Glutamatergic neuron (in vitro differentiated cells): ENCODE measurements at regions not wholly inside any gene's neighbourhood (a gene's known extent, or its start where the extent isn't known, plus 50 kb on each side); places are given as distances from the start of the nearest gene placed in this dataset.
"Not testable (repeated sequence)": the region's sequence is repeated elsewhere in the genome, so short reads cannot be mapped to it uniquely, and the experiment has no call there.

Experiments used
- DNase-seq: peaks from one replicate; pipeline ENCODE4 v3.0.0; 2022
- H3K27ac Mint-ChIP-seq: one replicate; pipeline ENCODE4 v1.8.0; 2020; ENCODE audit warnings: mild to moderate bottlenecking, mixed read lengths, inconsistent platforms; ENCODE audit not compliant: unreplicated experiment
- H3K27me3 Mint-ChIP-seq: one replicate; pipeline ENCODE4 v1.8.0; 2020; ENCODE audit warnings: mild to moderate bottlenecking, moderate library complexity, mixed read lengths, inconsistent platforms; ENCODE audit not compliant: unreplicated experiment
- H3K36me3 Mint-ChIP-seq: one replicate; pipeline ENCODE4 v1.8.0; 2020; ENCODE audit warnings: mild to moderate bottlenecking, mixed read lengths, inconsistent platforms; ENCODE audit not compliant: unreplicated experiment
- H3K4me1 Mint-ChIP-seq: one replicate; pipeline ENCODE4 v1.8.0; 2020; ENCODE audit warnings: mild to moderate bottlenecking, low read depth, mixed read lengths, inconsistent platforms; ENCODE audit not compliant: unreplicated experiment
- H3K4me3 Mint-ChIP-seq: one replicate; pipeline ENCODE4 v1.8.0; 2020; ENCODE audit warnings: mild to moderate bottlenecking, mixed read lengths, inconsistent platforms; ENCODE audit not compliant: unreplicated experiment
- H3K9me3 Mint-ChIP-seq: one replicate; pipeline ENCODE4 v1.8.0; 2020; ENCODE audit warnings: mild to moderate bottlenecking, moderate library complexity, mixed read lengths, inconsistent platforms; ENCODE audit not compliant: unreplicated experiment
- TF ChIP-seq, protein P1 (sequence below): fragments of 200-600 bp; sonication (generic); IDR thresholded peaks from one replicate; pipeline ENCODE4 v1.5.0; 2021; ENCODE audit not compliant: partially characterized antibody, unreplicated experiment

DNA sequence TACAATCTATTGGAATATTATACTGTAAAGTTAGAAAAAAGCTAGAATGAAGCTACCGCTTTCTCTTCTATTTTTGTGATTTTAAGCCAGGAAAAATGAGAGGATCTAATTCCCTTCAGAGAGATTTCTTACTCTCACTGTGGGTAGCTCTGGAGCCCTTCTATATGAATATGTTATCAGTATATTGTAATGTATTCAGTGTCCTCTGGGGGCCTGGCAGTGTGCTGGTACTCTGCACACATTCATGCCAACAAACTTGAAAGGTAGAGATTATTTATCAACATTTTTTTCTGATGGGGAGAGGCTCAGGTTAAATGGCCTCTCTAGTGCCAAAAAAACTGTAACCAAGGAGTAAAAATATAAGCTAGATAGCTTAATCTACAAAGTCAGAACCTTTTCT lies 292.8 kb downstream of the TTC6 start:
- Mint-ChIP-seq H3K4me1 (peaks cover 5% of the 10 kb centered on the region), H3K9me3 (peaks cover 3% of the 10 kb centered on the region), H3K27ac (no peak overlapping the region), H3K4me3 (no peak overlapping the region), H3K36me3 (peaks cover 7% of the 10 kb centered on the region), H3K27me3 (no peaks in the 10 kb centered on the region)
- TF ChIP-seq, protein P1, sequence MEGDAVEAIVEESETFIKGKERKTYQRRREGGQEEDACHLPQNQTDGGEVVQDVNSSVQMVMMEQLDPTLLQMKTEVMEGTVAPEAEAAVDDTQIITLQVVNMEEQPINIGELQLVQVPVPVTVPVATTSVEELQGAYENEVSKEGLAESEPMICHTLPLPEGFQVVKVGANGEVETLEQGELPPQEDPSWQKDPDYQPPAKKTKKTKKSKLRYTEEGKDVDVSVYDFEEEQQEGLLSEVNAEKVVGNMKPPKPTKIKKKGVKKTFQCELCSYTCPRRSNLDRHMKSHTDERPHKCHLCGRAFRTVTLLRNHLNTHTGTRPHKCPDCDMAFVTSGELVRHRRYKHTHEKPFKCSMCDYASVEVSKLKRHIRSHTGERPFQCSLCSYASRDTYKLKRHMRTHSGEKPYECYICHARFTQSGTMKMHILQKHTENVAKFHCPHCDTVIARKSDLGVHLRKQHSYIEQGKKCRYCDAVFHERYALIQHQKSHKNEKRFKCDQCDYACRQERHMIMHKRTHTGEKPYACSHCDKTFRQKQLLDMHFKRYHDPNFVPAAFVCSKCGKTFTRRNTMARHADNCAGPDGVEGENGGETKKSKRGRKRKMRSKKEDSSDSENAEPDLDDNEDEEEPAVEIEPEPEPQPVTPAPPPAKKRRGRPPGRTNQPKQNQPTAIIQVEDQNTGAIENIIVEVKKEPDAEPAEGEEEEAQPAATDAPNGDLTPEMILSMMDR: no peak
- DNase-seq: no peak

DNA sequence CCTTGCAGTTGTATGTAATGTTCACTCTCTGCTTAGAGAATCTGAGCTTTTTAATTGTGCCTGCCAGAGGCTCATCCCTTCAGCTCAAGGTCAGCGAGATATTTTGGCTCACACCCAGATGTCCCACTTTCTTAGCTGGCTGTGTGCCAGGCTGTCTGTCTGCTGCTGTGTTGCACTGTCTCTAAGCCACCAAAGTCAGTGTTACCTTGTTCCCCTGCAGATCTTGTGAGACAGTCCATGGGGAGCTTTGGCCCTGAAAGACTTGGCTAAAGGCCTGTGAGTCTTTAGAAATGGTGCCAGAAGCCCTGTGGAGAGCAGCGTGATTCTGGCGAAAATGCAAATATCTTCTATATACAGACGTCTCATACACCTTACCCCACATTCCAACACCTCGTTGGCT lies 293.7 kb downstream of the TTC6 start:
- Mint-ChIP-seq H3K36me3 (peaks cover 7% of the 10 kb centered on the region), H3K4me3 (no peak overlapping the region), H3K9me3 (peaks cover 3% of the 10 kb centered on the region), H3K27ac (no peak overlapping the region), H3K4me1 (peaks cover 5% of the 10 kb centered on the region), H3K27me3 (no peaks in the 10 kb centered on the region)
- no peak for DNase-seq
- TF ChIP-seq, protein P1: no peak

DNA sequence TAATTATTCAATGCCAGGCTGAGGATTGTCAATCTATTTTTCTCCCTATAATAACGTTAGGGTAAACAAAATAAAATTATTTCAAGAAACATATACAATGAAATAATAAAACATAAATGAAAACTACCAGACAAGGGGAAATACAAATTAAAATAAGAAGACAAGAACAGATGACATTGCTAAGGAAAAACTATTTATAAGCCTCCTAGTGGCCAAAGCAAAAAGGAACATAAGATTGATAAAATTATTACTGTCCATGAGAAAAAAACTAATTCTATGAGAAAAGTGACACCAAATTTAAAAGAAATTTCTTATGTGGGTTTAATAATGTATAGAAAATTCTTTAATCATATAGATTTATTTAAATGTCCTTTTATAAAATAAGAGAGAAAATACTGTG lies 294.7 kb downstream of the TTC6 start:
- Mint-ChIP-seq H3K4me1 (peaks cover 4% of the 10 kb centered on the region), H3K9me3 (peaks cover 3% of the 10 kb centered on the region), H3K4me3 (no peak overlapping the region), H3K27me3 (no peaks in the 10 kb centered on the region), H3K36me3 (peaks cover 7% of the 10 kb centered on the region), H3K27ac (no peak overlapping the region)
- TF ChIP-seq, protein P1: peak; percentile 60
- no peak for DNase-seq

DNA sequence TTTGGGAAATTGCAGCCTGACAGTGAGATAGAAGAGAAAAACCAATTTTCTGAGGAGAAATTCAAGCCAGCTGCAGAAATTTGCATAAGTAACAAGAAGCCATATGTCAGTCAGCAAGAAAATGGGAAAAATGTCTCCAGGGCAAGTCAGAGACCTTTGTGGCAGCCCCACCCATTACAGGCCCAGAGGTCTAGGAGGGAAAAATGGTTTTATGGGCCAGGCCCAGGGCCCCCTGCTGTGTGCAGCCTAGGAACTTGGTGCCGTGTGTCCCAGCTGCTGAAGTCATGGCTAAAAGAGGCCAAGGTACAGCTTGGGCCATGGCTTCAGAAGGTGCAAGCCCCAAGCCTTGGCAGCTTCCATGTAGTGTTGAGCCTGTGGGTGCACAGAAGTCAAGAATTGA lies 296.1 kb downstream of the TTC6 start:
- H3K27ac Mint-ChIP-seq, DNase-seq, H3K4me3 Mint-ChIP-seq, H3K4me1 Mint-ChIP-seq, H3K9me3 Mint-ChIP-seq, H3K36me3 Mint-ChIP-seq, H3K27me3 Mint-ChIP-seq: not testable (repeated sequence)

DNA sequence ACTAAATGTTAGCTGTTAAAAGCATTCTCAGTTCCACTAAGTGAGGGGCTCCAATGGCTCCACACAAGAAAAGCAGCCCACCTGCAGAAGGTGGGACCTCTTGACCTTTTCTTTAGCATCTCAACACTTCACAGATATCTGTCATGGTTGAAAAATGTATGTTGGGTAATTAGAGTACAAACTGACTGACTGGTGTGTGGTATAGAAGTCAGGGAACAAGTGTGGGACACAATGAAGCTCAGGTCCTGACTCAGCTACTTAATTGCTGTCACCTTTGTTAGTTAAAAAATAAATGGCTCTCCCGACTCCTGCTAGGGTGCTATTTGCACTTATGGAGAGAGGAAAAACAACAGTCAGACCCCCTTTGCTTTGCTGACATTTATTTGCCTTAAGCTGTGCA lies 299.0 kb downstream of the TTC6 start:
- Mint-ChIP-seq H3K27ac (no peak overlapping the region), H3K9me3 (no peaks in the 10 kb centered on the region), H3K36me3 (peaks cover 7% of the 10 kb centered on the region), H3K4me1 (no peaks in the 10 kb centered on the region), H3K27me3 (peaks cover 1% of the 10 kb centered on the region), H3K4me3 (no peak overlapping the region)
- DNase-seq: no peak
- TF ChIP-seq, protein P1: no peak

DNA sequence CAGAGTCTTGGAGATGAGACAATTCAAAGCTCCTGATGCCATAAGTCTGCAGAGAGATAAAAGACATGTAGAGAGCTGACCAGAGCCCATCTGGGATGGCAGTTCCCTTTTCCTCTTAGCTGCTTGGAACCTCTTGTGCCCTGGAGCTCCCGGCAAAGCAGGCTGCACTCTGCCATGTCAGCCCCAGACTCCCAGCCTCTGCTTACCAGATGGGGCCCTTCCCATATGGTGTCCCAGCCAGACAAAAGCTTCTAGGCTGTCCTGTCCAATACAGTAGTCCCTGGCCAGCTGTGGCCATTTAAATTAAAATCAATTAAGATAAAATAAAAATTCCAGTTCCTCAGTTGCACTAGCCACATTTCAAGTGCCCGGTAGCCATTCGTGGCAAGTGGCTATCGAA lies 303.9 kb downstream of the TTC6 start:
- peak; percentile 30 for DNase-seq
- H3K27me3 Mint-ChIP-seq: peaks cover 1% of the 10 kb centered on the region
- TF ChIP-seq, protein P1: no peak
- H3K27ac Mint-ChIP-seq: no peak overlapping the region
- H3K4me3 Mint-ChIP-seq: no peak overlapping the region
- H3K4me1 Mint-ChIP-seq: peaks cover 5% of the 10 kb centered on the region
- H3K9me3 Mint-ChIP-seq: no peaks in the 10 kb centered on the region
- no peaks in the 10 kb centered on the region for H3K36me3 Mint-ChIP-seq
